Fibroblast of skin of left quadriceps (primary cell): ENCODE measurements at regions not wholly inside any gene's neighbourhood (a gene's known extent, or its start where the extent isn't known, plus 50 kb on each side); places are given as distances from the start of the nearest gene placed in this dataset.
"Not testable (repeated sequence)": the region's sequence is repeated elsewhere in the genome, so short reads cannot be mapped to it uniquely, and the experiment has no call there.

Experiments
- DNase-seq, 2 experiments: peaks; one replicate each; pipeline ENCODE4 v3.0.0-alpha.2; 2013; ENCODE audit warnings: low read depth in 2 of 2

- DNase-seq = peak; percentile 97 to 98
Observed at GRCh38 chr4:3955321-3956164, 189.4 kb downstream of the ADRA2C start.

DNA sequence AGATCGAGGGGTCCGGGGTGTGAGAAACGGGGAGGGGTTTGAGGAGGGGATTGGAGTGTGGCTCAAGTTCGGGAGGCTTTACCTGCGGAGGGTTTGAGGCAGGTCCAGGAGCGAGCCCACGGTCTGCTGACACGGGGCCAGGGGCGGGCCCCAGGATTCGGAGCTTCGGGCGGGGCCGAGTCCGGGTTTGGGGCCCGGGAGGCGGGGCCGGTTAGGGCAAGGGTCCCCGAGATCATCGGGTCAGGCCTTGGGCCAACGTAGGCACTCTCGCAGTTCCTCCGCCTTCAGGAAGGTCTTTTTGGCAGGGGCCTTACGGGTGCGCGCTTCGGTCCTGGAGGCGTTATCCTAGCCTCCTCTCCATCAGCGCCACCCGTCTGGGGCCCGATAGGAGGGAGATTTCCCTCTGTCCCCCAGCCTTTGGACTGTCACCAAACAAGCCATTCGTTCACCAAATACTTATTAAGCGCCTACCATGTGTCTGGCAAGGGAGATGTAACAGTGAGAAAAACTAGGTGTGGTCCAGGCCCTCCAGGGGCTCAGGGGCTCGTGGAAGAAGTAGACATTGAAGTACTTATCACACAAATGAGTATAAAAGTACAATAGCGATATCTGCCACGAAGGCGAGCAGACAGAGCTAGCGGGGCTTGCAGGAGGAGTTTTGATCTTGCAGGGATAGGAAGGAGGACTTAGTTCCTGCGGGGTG, 190.1 kb downstream of the ADRA2C start:
- DNase-seq = not testable (repeated sequence)

GRCh38 chr4:3961091-3961672, 195.0 kb downstream of the ADRA2C start:
- DNase-seq = not testable (repeated sequence)

DNA sequence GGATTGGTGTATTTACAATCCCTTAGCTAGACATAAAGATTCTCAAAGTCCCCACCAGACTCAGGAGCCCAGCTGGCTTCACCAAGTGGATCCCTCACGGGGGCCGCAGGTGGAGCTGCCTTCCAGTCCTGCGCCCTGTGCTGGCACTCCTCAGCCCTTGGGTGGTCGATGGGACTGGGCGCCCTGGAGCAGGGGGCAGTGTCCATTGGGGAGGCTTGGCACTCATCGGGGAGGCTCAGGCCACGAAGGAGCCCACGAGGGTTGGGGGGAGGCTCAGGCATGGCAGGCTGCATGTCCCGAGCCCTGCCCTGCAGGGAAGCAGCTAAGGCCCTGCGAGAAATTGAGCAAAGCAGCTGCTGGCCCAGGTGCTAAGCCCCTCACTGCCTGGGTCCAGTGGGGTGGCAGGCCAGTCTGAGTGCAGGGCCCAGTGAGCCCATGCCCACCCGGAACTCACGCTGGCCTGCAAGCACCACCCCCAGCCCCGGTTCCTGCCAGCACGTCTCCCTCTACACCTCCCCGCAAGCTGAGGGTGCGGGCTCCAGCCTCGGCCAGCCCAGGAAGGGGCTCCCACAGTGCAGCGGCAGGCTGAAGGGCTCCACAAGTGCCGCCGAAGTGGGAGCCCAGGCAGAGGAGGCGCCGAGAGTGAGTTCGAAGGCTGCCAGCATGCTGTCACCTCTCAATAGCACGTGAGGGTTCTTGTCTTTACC, 198.5 kb downstream of the ADRA2C start:
- DNase-seq = not testable (repeated sequence)

GRCh38 chr4:3967204-3967603, 201.0 kb downstream of the ADRA2C start:
- DNase-seq = not testable (repeated sequence)

GRCh38 chr4:3972626-3973025, 206.4 kb downstream of the ADRA2C start:
- not testable (repeated sequence) for DNase-seq

GRCh38 chr4:3973581-3974200, 207.5 kb downstream of the ADRA2C start:
- DNase-seq = not testable (repeated sequence)

- peak; percentile 11 to 12 for DNase-seq
Observed at GRCh38 chr4:3983518-3984125, 217.4 kb downstream of the ADRA2C start.

DNA sequence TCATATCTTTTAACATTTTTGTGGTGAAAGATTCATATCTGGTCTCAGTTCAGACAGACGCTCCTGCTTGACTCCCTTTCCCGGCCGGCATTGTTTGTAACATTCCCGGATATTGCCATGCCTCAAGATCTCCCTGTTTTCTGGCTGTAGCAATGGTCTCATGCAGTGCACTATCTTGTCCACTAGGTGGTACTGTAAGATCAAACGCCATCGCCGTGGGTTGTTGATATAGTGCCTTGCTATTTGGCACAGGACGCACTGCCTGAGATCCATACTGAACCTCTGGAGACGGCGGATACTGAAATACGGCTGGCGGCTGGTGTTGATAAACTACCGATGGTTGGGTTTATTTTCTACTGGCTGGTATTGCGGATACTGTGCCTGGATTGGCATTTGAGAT, 218.6 kb downstream of the ADRA2C start:
- DNase-seq = not testable (repeated sequence)

DNA sequence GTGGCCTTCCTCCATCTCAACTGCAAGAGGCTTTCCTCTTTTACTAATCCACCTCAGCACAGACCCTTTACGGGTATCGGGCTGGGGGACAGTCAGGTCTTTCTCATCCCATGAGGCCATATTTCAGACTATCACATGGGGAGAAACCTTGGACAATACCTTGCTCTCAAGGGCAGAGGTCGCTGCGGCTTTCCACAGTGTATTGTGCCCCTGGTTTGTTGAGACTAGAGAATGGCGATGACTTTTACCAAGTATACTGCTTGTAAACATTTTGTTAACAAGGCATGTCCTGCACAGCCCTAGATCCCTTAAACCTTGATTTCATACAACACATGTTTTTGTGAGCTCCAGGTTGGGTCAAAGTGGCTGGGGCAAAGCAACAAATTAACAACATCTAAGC, 220.2 kb downstream of the ADRA2C start:
- DNase-seq = not testable (repeated sequence)

DNA sequence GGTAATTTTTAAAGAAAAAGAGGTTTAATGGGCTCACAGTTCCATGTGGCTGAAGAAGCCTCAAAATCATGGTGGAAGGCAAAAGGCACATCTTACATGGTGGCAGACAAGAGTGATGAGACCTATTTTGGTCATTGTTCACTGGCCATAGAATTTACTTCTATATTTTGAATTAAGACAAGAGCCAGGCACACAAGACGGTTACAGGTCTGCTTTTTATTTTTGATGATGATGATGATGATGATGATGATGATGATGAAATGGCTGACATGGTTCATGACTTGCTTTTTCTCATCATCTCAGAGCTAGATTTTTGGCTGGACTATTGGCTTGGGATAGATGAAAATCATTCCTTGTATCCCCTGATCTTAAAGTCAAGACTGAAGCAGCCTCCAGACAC, 229.3 kb downstream of the OTOP1 start:
- DNase-seq = not testable (repeated sequence)

DNA sequence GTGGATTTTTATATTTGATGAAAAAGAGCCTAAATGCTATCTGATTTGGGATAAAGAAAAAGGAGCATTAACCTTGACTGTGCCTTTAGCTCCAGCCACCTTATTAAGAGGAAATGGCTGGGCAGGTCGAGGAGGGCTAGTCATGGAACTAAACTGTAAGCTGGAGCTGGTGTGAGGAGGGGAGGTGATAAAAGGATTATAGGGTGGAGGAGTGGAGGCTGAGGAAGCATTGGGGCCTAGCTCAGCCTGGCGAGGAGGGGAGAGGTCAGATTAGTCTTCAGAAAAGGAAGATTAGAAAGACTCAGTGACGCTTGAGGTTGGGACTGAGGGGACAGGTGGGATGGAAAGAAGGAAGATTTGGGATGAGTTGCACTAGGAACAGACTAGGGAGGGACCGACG, 222.7 kb downstream of the OTOP1 start:
- DNase-seq = not testable (repeated sequence)

DNA sequence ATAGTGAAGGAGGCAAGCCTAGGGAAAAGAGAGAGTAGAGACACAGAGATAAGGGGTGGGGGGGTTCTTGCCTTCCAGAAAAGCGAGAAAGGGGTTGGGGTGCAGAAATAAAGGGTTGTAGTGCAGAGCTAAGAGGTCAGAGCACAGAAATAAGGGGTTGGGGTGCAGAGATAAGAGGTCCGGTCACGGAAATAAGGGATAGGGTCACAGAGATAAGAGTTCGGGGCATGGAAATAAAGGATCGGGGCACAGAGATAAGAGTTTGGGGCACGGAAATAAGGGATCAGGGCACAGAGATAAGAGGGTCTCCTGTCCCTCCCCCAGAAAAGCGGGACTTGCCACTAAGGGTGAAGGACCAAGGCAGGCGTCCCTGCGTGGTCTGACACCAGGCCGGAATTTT, 222.0 kb downstream of the OTOP1 start:
- DNase-seq = not testable (repeated sequence)

- not testable (repeated sequence) for DNase-seq
Observed at GRCh38 chr4:4006356-4006755, 220.4 kb downstream of the OTOP1 start.

DNA sequence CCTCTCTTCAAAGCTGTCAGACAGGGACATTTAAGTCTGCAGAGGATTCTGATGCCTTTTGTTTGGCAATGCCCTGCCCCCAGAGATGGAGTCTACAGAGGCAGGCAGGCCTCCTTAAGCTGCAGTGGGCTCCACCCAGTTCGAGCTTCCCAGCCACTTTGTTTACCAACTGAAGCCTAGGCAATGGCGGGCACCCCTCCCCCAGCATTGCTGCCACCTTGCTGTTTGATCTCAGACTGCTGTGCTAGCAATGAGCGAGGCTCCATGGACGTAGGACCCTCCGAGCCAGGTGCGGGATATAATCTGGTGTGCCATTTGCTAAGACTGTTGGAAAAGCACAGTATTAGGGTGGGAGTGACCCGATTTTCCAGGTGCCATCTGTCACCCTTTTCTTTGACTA, 207.7 kb downstream of the OTOP1 start:
- DNase-seq = not testable (repeated sequence)

DNA sequence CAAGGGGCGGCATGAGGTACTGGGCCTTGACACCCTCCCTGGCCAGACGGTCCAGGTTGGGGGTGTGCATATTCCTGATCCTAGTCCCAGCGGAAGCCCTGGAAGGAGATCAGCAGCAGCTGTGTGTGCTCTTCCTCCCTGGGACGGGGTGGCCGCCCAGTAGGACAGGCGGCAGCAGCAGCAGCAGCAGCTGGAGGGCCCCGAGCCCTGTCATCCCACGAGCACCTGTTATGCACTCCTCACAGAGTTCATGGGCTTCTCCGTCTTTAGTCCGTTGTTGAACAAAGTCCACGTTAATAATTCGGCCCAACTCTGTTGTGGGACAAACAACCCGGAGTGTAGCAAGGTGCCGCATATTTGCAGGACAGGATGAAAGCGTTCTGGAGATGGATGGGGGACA, 205.6 kb downstream of the OTOP1 start:
- not testable (repeated sequence) for DNase-seq

- not testable (repeated sequence) for DNase-seq
Observed at GRCh38 chr4:4026708-4027107, 200.0 kb downstream of the OTOP1 start.

DNA sequence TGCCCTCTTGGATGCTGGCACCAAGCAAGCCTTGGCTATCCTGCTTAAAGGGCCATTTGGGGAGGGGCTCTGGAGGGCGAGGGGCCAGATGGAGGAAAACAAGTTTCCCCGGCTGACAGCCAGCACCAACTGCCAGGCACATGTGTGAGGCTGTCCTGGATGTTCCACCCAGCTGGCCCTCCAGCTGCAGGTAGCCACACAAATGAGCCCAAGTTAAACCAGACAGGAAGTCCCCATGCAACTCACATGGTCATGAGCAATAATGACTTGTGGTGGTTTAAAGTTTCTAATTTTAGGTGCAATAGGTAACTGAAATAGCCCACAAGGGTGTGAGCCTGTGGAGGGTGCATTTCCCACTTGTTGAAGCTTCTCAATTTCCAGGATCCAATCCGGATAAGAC, 198.0 kb downstream of the OTOP1 start:
- DNase-seq = not testable (repeated sequence)

DNA sequence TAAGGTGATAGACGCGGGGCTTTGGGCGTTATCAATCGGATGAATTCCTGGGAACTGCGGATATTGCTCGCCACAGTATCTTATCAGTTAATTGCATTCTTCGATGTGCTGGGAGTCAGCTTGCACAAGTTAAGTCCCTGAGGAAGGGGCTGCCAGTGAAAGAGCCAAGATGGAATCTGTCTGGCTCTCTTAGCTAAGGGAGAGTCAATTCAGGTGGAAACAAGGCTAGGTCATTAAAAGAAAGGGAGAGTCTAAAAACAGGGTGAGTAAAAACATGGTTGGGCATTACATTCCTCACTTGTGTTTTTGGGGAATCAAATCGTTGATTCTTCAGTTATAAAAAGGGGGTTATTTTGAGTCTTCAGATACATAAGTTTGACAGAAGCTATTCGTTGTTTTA, 196.2 kb downstream of the OTOP1 start:
- not testable (repeated sequence) for DNase-seq

GRCh38 chr4:4031446-4032135, 195.1 kb downstream of the OTOP1 start:
- DNase-seq = not testable (repeated sequence)
